HG03159 (cell line): ENCODE measurements at regions not wholly inside any gene's neighbourhood (a gene's known extent, or its start where the extent isn't known, plus 50 kb on each side); places are given as distances from the start of the nearest gene placed in this dataset.
"Not testable (repeated sequence)": the region's sequence is repeated elsewhere in the genome, so short reads cannot be mapped to it uniquely, and the experiment has no call there.

Source experiments
- ATAC-seq: cut with Tn5 transposase; IDR thresholded peaks from one replicate; pipeline ENCODE4 v1.9.1; 2021; ENCODE audit warnings: mild to moderate bottlenecking, moderate library complexity; ENCODE audit not compliant: unreplicated experiment

- no peak for ATAC-seq
Measured at GRCh38 chr6:71822625-71823024, 63.7 kb upstream of the RIMS1 start.

DNA sequence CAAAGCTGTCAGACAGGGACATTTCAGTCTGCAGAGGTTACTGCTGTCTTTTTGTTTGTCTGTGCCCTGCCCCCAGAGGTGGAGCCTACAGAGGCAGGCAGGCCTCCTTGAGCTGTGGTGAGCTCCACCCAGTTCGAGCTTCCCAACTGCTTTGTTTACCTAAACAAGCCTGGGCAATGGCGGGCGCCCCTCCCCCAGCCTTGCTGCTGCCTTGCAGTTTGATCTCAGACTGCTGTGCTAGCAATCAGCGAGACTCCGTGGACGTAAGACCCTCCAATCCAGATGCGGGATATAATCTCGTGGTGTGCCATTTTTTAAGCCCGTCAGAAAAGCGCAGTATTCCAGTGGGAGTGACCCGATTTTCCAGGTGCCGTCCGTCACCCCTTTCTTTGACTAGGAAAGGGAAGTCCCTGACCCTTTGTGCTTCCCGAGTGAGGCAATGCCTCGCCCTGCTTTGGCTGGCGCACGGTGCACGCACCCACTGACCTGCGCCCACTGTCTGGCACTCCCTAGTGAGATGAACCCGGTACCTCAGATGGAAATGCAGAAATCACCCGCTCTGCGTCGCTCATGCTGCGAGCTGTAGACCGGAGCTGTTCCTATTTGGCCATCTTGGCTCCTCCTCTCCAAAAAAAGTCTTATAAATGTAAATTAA lies 54.1 kb upstream of the RIMS1 start:
- ATAC-seq = not testable (repeated sequence)
